Loucy (cell line): ENCODE measurements at regions not wholly inside any gene's neighbourhood (a gene's known extent, or its start where the extent isn't known, plus 50 kb on each side); places are given as distances from the start of the nearest gene placed in this dataset.

ENCODE experiments used
- CTCF ChIP-seq: fragments of 200-600 bp; sonication (generic); conservative IDR thresholded peaks from 2 replicates; pipeline ENCODE4 v1.5.1; 2014; ENCODE audit warnings: mild to moderate bottlenecking, antibody characterized with exemption, low read length
- EZH2phosphoT487 ChIP-seq: fragments of 200-600 bp; IDR thresholded peaks from 2 replicates; pipeline ENCODE4 v1.6.1; 2018; ENCODE audit warnings: antibody characterized with exemption, mild to moderate bottlenecking, moderate library complexity, borderline replicate concordance

GRCh38 chr1:226495716-226496115 is 52.8 kb upstream of the STUM start:
- TF ChIP-seq CTCF (no peak), EZH2phosphoT487 (no peak)
